GM19463 (cell line): ENCODE measurements at regions not wholly inside any gene's neighbourhood (a gene's known extent, or its start where the extent isn't known, plus 50 kb on each side); places are given as distances from the start of the nearest gene placed in this dataset.

Experiments used
- ATAC-seq: cut with Tn5 transposase; IDR thresholded peaks from one replicate; pipeline ENCODE4 v1.9.1; 2021; ENCODE audit warnings: mild to moderate bottlenecking, moderate library complexity; ENCODE audit not compliant: unreplicated experiment

DNA sequence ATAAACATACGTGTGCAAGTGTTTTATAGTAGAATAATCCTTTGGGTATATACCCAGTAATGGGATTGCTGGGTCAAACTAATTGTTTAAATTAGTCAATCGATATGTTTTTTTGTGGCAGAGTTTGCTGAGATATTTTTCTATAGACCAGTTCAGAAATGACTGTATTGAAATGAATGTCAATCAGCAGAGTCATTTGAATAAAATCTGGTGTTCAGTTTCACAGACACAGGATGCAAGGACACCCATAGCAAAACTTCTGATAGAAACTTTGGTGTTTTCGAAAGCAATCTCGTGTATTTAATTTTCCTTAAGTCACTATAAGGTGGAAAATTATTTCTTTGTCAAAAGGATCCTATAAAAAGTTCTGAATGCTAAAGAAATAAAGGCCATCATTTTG lies 434.4 kb downstream of the RAP2B start:
- no peak for ATAC-seq

DNA sequence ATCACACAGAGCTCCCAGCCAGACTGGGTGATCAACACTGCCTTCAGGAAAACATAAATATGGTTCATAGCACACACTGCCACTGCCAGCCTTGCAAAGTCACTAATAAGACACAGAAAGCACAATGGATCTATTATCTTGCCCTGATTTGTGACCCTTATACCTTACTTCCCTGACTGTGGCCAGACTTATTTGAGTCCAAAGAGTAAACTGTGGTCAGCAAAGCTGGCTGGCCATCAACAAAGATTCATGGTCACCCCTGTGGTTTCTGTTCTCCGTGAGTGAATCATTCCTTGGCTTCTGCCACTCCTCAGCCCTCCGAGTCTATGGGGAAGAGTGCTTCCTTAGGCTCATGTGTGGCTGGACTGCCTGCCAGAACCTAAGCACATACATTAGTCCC lies 437.7 kb downstream of the RAP2B start:
- no peak for ATAC-seq

- no peak for ATAC-seq
These were observed 438.9 kb downstream of the RAP2B start for GRCh38 chr3:153600896-153601295.

- ATAC-seq = no peak
These were observed 439.4 kb downstream of the RAP2B start for GRCh38 chr3:153601374-153601853.

- no peak for ATAC-seq
These were observed 440.8 kb downstream of the RAP2B start for GRCh38 chr3:153602801-153603200.

DNA sequence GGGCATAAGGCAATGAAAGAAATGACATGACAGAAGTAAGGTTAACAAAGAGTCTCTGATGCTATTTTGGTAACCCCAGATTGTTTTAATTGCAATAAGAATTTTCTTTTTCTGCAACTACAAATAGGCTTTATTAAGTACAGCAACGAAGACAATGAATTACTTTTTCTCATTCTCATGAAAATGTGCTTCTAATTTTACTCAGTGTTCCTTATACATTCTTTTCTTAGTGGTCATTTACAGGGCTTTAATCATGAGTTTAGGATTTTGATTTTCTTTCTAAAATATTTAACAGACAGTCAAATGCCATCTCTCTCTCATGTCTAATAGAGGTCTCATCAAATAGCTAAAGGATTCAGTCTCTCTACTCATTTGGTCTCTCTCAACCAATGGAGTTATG lies 452.1 kb downstream of the RAP2B start:
- ATAC-seq = no peak

DNA sequence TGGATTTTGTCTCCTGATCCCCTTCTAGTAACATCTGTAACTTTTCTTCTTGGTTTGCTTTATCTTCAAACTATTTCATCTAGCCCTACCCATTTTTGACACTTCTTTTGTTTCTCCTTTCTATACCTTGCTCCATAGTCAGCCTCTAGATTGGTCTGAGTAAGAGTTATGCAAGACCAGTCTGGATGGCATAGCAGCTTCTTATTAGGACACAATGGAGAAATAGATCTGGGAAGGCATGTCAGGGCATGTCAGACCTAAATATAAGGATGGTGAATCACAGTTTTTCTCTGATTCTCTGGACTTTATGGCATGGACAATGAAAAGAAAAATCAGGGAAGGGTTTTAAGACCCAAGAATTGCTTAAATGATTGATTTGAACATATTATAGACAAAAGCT lies 452.5 kb downstream of the RAP2B start:
- no peak for ATAC-seq

DNA sequence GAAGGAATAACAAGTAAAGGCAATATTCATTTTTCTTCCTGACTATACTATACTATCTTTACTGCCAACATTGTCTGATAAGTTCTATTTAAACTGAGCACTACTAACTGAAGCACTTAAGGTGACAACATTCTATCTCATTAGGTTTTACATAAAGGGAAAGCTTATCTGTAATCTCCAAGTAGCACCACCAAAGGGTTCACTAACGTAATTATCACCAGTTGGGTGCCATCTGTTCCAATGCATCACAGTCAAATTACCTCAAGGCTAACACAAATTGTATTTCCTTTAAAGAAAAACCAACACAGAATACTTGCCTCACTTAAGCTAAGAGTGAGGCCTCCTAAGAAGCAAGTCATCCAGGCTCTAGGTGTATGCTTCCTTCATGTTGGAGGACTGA lies 453.8 kb downstream of the RAP2B start:
- no peak for ATAC-seq

GRCh38 chr3:153617463-153617862 lies 455.4 kb downstream of the RAP2B start:
- ATAC-seq = no peak

DNA sequence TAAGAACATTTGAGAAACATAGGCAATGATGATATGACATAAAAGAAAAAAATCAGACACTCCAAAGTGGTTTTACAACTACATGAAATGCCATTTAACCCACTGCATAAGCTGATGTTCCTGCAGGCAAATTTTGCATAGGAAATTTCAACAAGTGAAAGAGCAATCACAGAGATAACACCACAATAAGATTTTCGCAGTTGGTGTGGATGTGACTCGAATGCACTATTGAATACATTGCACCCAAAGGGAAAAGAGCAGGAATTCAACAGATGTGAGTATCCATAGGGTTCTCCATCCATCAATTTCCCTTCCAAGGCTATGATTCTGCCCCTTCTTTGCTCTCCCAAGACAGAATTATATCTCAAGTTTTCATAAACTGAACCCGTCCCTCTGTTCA lies 456.1 kb downstream of the RAP2B start:
- ATAC-seq = no peak

DNA sequence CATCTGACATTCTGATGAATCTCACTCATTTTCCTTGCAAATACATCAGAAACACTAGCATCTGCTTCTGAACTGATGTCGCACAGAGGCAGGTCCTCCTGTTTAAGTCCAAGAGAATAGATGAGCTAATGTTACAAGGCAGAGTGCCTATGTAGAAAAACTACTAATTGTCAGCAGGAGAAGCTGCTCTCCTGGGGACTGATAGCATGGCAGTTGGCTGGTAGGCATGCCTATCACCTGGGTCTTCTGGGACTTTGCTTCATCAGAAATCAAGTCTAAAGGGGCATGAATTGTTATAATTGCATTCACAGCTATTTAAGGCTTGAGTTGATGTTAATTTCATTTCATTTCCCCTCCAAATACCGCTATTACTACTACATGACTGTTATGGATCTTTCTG lies 457.2 kb downstream of the RAP2B start:
- ATAC-seq = no peak

DNA sequence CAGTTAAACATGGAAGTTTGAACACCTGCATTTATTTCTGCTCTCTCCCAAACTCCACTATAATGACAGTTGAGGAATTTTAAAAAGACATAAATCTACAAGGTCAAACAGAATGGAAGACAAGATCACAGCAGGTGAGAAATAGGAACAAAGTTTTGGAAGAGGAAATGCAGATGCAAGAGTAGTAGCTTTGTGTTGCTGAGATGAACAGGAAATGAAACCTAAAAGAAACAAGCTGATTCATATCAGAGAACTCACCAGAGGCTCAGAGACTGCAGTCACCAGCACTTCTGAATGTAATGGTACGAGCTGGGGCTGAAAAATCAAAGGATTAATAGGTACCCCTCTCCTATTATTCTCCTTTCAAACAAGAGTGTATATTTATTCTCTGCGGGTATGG lies 459.9 kb downstream of the RAP2B start:
- ATAC-seq = peak; percentile 89

- no peak for ATAC-seq
These were observed 461.8 kb downstream of the RAP2B start for GRCh38 chr3:153623834-153624233.

GRCh38 chr3:153624310-153625030 lies 462.4 kb downstream of the RAP2B start:
- no peak for ATAC-seq

- no peak for ATAC-seq
These were observed 463.5 kb downstream of the RAP2B start for GRCh38 chr3:153625506-153625905.

DNA sequence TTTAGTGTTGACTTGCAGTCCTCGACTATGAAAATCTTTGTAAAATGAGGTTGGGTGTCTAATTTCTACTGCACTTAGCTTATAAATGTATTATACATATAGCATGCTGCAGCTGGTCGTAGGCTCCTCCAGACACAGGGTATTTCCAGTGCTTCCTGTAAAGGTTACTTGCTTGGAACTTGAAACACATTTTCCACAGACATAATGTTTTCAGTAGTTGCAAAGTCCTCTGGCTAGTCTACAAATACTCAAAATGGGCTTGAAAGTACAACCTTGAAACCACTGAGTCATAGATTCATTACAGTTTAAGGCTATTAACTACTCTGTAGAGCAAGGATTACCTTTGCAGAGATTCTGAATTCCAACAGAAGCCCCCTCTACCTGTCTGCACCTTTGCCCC lies 464.1 kb downstream of the RAP2B start:
- peak; percentile 22 for ATAC-seq

GRCh38 chr3:153628591-153628990 lies 466.6 kb downstream of the RAP2B start:
- peak; percentile 54 for ATAC-seq

DNA sequence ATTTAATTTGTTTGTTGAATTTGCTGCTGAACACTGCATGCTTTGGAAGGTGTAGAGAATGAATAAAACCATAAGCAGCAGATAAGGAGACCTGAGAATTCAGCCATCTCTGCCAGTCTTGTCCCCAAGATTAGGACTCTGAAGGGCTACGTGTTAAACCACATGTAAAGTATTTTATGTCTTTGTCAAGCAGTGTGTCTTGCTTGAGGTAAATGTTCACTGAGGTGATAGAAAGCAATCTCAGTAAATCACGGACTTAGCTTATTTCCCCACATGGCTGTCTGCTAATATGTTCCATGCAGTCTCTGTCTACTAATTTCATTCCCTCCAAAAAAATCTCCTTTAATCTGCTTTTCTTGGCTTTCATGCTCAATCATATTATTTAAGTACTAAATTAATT lies 467.1 kb downstream of the RAP2B start:
- no peak for ATAC-seq

GRCh38 chr3:153631102-153631501 lies 469.1 kb downstream of the RAP2B start:
- ATAC-seq = no peak

DNA sequence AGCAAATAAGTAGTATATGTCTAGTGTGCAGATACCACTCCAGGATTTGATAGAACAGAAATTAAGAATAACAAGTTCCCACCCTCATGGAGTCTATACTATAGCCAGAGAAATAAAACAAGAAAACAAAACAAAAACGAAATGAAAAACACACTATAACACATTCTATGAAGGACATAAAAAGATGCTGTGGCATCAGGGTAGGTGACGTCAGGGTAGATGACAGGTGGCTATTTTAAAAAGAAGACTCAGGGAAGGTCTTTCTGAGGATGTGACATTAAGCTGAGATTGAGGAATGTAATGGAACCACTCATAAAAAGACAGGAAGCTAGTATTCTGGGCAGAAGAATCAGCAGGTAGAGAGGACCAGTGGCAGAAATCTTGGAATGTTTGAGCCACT lies 469.6 kb downstream of the RAP2B start:
- no peak for ATAC-seq

DNA sequence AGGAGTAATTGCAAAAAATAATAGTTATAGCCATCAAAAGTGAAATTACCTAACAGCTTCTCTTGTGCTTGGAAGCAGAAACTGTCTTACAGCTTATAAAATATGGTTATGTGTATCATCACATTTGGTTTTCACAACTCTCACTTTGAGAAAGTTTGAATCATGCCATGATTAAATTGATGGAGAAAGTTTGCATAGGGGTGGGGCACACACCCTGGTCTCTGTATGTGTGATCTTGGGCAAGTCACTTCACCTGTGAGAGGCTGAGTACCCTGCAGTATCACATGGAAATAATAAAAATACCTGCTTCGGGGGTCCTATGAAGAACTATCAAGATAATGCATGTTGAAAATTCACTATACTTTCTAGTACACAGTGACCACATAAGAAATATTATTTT lies 471.4 kb downstream of the RAP2B start:
- no peak for ATAC-seq

DNA sequence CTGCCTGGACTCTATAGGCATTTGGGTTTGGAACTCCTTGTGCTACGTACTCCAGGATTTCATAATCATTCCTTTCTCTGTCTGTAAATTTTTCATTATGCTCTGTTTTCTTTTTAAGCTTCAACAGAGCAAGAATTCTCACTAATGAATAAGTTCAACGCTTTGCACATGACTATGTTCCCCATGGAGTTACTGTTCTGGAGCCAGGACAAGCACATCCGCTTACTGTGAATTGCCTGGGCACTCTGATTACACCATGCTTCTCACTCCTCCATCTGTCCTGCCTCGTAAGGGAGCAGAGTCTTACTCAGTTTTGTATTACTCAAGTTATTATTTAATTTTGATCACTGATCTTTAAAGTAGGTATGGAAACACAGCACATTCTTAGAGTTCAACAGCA lies 472.7 kb downstream of the RAP2B start:
- no peak for ATAC-seq

GRCh38 chr3:153639631-153640030 lies 477.6 kb downstream of the RAP2B start:
- ATAC-seq = no peak
